Upper lobe of left lung (tissue), 4 donors: ENCODE measurements at regions not wholly inside any gene's neighbourhood (a gene's known extent, or its start where the extent isn't known, plus 50 kb on each side); places are given as distances from the start of the nearest gene placed in this dataset.

Source experiments
- POLR2A ChIP-seq, 4 donors: fragments of 450-650 bp; IDR thresholded peaks; one replicate each; pipeline ENCODE4 v1.5.1; 2016 to 2017; ENCODE audit warnings: antibody characterized with exemption in 4 of 4, mild to moderate bottlenecking in 2 of 4
- TF ChIP-seq, protein P1 (sequence below), 6 experiments: fragments of 450-650 bp in 4 of 6; fragments of 200-600 bp in 2 of 6; sonication (generic) in 2 of 6; IDR thresholded peaks; one replicate each; pipeline ENCODE4 v1.5.1; 2016 to 2019; ENCODE audit warnings: antibody characterized with exemption in 6 of 6

- TF ChIP-seq, protein P1, sequence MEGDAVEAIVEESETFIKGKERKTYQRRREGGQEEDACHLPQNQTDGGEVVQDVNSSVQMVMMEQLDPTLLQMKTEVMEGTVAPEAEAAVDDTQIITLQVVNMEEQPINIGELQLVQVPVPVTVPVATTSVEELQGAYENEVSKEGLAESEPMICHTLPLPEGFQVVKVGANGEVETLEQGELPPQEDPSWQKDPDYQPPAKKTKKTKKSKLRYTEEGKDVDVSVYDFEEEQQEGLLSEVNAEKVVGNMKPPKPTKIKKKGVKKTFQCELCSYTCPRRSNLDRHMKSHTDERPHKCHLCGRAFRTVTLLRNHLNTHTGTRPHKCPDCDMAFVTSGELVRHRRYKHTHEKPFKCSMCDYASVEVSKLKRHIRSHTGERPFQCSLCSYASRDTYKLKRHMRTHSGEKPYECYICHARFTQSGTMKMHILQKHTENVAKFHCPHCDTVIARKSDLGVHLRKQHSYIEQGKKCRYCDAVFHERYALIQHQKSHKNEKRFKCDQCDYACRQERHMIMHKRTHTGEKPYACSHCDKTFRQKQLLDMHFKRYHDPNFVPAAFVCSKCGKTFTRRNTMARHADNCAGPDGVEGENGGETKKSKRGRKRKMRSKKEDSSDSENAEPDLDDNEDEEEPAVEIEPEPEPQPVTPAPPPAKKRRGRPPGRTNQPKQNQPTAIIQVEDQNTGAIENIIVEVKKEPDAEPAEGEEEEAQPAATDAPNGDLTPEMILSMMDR (IDR thresholded peaks at IDR 0.05), result no peak
- no peak for TF ChIP-seq POLR2A (IDR thresholded peaks at IDR 0.05)
Measured at GRCh38 chr9:84138541-84138940, 157.9 kb downstream of the RMI1 start.
